ENCODE measurements at regions not wholly inside any gene's neighbourhood (a gene's known extent, or its start where the extent isn't known, plus 50 kb on each side); places are given as distances from the start of the nearest gene placed in this dataset.

GRCh38 chr13:70424928-70425327 is 316.7 kb upstream of the KLHL1 start:
- H3K27ac Mint-ChIP-seq (ENCODE audit: unreplicated experiment) = no peak overlapping the region

GRCh38 chr13:70424428-70424827 is 316.2 kb upstream of the KLHL1 start:
- no peak for TF ChIP-seq CTCF (IDR thresholded peaks at IDR 0.05; ENCODE audit: partially characterized antibody, unreplicated experiment)
- peaks cover 3% of the 10 kb centered on the region for H3K9me3 Mint-ChIP-seq (ENCODE audit: unreplicated experiment)
- no peaks in the 10 kb centered on the region for H3K27me3 Mint-ChIP-seq (ENCODE audit: unreplicated experiment)
- peaks cover 2% of the 10 kb centered on the region for H3K4me1 Mint-ChIP-seq (ENCODE audit: low read depth, unreplicated experiment)
- DNase-seq = no peak
- no peak overlapping the region for H3K27ac Mint-ChIP-seq (ENCODE audit: unreplicated experiment)
- H3K4me3 Mint-ChIP-seq (ENCODE audit: unreplicated experiment) = no peak overlapping the region
- H3K36me3 Mint-ChIP-seq (ENCODE audit: unreplicated experiment) = no peaks in the 10 kb centered on the region

More at GRCh38 chr13:70424928-70425327, 316.7 kb upstream of the KLHL1 start:
- Mint-ChIP-seq H3K4me3 (ENCODE audit: unreplicated experiment) (no peak overlapping the region), H3K4me1 (ENCODE audit: low read depth, unreplicated experiment) (peaks cover 2% of the 10 kb centered on the region), H3K36me3 (ENCODE audit: unreplicated experiment) (no peaks in the 10 kb centered on the region), H3K27me3 (ENCODE audit: unreplicated experiment) (no peaks in the 10 kb centered on the region), H3K9me3 (ENCODE audit: unreplicated experiment) (peaks cover 3% of the 10 kb centered on the region)
- no peak for TF ChIP-seq CTCF (IDR thresholded peaks at IDR 0.05; ENCODE audit: partially characterized antibody, unreplicated experiment)
- no peak for DNase-seq

GRCh38 chr13:70415136-70415535 is 306.9 kb upstream of the KLHL1 start:
- no peak overlapping the region for H3K4me3 Mint-ChIP-seq (ENCODE audit: unreplicated experiment)
- DNase-seq = no peak
- H3K27me3 Mint-ChIP-seq (ENCODE audit: unreplicated experiment) = no peaks in the 10 kb centered on the region
- H3K27ac Mint-ChIP-seq (ENCODE audit: unreplicated experiment) = no peak overlapping the region
- H3K9me3 Mint-ChIP-seq (ENCODE audit: unreplicated experiment) = no peaks in the 10 kb centered on the region
- H3K4me1 Mint-ChIP-seq (ENCODE audit: low read depth, unreplicated experiment) = no peaks in the 10 kb centered on the region
- H3K36me3 Mint-ChIP-seq (ENCODE audit: unreplicated experiment) = no peaks in the 10 kb centered on the region
- TF ChIP-seq CTCF (IDR thresholded peaks at IDR 0.05; ENCODE audit: partially characterized antibody, unreplicated experiment) = no peak

- H3K9me3 Mint-ChIP-seq (ENCODE audit: unreplicated experiment) = no peaks in the 10 kb centered on the region
- no peaks in the 10 kb centered on the region for H3K4me1 Mint-ChIP-seq (ENCODE audit: low read depth, unreplicated experiment)
- no peaks in the 10 kb centered on the region for H3K27me3 Mint-ChIP-seq (ENCODE audit: unreplicated experiment)
- no peak overlapping the region for H3K27ac Mint-ChIP-seq (ENCODE audit: unreplicated experiment)
- no peak overlapping the region for H3K4me3 Mint-ChIP-seq (ENCODE audit: unreplicated experiment)
- H3K36me3 Mint-ChIP-seq (ENCODE audit: unreplicated experiment) = no peaks in the 10 kb centered on the region
- TF ChIP-seq CTCF (IDR thresholded peaks at IDR 0.05; ENCODE audit: partially characterized antibody, unreplicated experiment) = no peak
- no peak for DNase-seq
Observed at GRCh38 chr13:70408865-70409264, 300.6 kb upstream of the KLHL1 start.

GRCh38 chr13:70407486-70407885 is 299.2 kb upstream of the KLHL1 start:
- Mint-ChIP-seq H3K36me3 (ENCODE audit: unreplicated experiment) (no peaks in the 10 kb centered on the region), H3K4me3 (ENCODE audit: unreplicated experiment) (no peak overlapping the region), H3K9me3 (ENCODE audit: unreplicated experiment) (no peaks in the 10 kb centered on the region), H3K27ac (ENCODE audit: unreplicated experiment) (no peak overlapping the region), H3K27me3 (ENCODE audit: unreplicated experiment) (peaks cover 1% of the 10 kb centered on the region), H3K4me1 (ENCODE audit: low read depth, unreplicated experiment) (no peaks in the 10 kb centered on the region)
- TF ChIP-seq CTCF (IDR thresholded peaks at IDR 0.05; ENCODE audit: partially characterized antibody, unreplicated experiment) = no peak
- DNase-seq = no peak
